KG1 (cell line): ENCODE measurements at regions not wholly inside any gene's neighbourhood (a gene's known extent, or its start where the extent isn't known, plus 50 kb on each side); places are given as distances from the start of the nearest gene placed in this dataset.

Experiments used
- DNase-seq: peaks from one replicate; lab custom pipeline; 2025; lab: John Stamatoyannopoulos, UW

DNA sequence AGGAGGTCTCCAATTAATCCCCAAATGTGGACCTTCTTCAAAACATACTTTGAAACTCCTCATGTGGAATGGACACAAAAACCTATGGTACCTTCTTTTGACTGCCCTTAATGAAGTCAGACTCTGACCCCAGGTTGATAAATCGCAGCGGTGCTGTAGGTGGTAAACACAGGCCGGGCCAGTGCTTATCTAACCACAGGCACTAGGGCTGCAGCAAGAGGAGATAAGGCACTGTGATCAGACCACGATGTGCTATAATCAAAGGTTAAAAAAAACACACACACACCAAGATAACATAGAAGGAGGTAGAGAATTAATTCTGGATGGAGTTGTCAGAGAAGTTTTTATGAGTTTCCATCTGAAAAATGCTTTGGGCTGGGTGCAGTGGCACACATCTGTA, 52.3 kb upstream of the SIPA1L2 start:
- DNase-seq: no peak

DNA sequence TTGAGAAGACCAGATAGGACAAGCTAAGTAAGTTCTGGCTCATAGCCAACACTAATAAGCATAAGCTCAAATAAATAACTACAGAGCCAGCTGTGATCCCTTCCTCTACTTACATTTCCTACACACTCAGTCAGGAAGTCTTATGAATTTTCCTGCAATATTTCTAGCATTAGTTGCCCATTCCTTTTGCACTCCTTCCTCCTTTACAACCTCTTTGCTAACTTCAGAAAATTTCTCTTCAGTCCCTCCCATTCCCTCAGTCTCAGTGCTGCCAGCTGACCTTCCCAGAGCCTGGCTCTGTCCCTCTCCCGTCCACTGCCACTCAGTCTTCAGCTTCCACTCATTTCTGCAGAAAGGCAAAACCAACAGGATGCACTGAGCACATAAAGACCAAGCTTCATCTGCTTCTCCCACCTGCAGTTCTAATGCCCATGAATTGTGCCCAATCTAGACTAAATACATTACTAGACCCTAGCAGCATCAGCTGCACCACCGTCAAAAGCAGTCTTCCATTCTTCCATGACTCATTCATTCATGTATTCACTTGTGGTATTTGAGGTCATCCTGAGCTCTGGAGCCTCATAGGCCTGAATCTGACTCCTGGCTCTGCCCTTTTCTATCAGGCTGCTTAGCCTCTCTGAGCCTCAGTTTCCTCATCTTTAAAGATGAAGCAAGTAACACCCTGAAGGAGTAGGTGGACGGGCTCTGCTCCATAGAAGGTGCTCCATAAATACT, 54.6 kb upstream of the SIPA1L2 start:
- DNase-seq: no peak

DNA sequence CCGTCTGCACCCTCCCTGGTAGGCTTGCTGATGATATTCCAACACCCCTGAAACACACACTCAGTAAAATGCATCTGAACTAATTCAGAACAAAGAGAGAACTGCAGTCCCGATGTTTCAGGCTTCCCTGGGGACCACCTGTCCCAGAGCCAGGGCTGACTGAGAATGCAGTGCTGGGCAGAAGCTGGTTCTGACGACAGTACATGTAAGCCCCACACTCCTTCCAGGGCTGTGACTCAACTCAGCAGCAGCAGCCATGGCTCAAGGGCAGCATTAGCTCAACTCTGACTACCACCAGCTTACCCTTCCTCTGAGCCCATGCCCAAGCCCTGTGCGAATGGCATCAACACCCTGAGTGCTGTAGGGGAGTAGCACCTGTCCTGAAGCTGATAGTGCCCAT, 56.4 kb upstream of the SIPA1L2 start:
- no peak for DNase-seq

DNA sequence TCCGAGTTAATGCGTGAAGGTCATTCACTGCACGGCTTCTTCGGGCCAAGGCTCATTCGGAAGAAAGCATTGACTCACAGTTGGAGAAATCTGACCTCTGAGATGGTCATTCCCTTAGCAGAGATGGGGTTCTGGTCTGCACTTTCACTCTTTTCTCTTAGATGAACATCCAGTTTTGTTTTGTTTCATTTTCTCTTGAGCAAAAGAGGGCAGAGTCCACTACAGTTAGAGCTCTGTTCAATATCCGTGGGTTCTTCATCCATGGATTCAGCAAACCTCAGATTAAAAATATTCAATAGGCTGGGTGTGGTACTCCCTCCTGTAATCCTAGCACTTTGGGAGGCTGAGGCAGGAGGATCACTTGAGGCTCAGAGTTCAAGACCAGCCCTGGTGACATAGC, 57.4 kb upstream of the SIPA1L2 start:
- DNase-seq: no peak

DNA sequence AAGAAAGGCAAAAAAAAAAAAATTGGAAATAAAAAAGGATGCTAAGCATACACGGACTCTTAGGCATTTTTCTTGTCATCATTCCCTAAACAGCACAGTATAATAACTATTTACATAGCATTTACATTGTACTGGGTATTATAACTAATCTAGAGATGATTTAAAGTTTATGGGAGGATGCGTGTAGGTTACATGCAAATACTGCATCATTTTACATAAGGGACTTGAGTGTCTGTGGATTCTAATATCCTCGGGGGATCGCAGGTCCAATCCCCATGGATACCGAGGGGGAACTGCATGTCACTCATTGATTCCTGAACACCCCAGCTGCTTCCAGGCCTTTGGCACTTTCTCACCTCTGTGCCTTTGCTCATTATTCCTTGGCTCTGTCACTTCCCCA, 57.8 kb upstream of the SIPA1L2 start:
- DNase-seq: no peak

DNA sequence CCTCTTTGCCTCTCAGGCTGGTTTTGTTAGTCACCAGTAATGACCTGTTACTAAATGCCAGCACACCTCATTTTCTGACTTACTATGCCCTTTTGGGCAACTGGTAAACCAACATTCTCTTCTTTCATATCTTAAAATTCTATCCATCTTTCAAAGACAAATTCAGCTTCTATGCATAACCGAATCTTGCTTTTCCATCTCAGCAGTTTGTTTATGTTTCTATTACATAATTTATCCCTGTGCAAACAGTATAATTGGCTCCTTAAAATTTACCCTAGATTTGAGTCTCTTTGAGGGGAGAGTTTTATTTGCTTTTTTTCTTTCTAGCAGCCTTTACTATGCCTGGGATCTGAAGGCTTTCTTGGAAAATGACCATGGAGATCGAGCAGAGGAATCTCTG, 58.5 kb upstream of the SIPA1L2 start:
- DNase-seq: no peak

DNA sequence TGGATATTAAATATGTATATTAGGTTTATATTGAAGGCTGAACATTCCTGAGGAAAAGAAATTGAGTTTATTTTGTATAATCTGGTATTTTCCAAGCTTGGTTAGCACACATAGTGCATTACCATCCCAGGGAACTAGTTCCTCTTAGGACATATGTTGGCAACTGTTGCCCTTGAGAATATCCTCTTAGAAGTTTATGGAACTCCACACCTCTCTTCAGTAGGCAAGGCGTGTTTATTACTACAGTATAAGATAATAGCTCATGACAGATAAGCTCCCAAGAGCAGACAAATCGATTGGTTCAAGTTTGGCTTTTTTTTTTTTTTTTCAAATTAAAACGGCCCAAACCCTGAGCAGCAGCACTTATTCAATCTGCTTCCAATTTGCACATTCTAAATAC, 59.8 kb upstream of the SIPA1L2 start:
- no peak for DNase-seq

DNA sequence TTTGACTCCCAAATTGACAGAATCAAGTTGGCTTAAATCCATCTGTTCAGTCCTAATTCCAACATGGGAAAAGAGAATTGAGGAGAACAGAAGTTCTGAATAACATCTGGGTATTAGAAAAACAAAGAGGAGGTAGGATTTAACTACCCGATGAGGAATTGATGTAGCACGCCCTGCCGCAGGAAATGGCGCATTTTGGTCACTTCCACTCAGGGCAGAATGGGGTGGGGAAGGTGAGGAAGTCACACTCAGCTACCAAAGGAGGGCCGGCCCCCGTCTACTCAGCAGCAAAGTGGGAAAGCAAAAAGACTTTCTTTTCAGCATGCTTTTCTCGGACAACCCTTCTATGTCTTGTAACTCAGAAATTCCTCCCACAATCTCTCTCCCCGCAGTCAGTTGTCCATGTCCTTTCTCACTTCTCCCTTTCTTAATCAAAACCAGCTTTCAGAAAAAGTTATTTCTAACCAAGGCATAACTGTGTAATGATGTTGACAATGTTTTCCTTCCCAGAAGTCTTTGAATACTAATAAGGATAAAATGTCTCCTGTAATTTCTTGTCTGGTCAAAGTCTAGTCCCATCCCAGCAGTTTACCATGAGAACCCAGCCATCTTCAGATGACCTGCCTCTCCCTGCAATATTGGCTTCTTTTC, 60.5 kb upstream of the SIPA1L2 start:
- no peak for DNase-seq

DNA sequence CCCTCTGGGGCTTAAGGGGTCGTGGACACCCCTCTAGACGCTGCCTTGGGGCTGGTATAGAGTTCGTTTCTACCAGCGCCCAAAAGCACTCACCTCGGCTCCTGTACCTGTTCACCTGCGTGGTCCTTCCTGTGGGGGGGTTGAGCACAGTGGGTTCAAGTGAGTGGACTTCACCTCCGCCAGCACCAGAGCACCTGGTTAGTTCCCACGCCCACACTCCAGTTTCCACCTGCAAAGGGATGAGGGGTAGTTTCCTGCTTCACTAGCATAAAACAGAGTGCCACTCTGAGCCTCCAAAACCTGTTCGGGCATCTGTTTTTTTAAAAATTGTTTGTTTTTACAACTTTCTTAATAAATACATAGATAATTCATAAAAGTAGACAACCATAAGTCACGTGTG, 64.5 kb upstream of the SIPA1L2 start:
- DNase-seq: no peak

DNA sequence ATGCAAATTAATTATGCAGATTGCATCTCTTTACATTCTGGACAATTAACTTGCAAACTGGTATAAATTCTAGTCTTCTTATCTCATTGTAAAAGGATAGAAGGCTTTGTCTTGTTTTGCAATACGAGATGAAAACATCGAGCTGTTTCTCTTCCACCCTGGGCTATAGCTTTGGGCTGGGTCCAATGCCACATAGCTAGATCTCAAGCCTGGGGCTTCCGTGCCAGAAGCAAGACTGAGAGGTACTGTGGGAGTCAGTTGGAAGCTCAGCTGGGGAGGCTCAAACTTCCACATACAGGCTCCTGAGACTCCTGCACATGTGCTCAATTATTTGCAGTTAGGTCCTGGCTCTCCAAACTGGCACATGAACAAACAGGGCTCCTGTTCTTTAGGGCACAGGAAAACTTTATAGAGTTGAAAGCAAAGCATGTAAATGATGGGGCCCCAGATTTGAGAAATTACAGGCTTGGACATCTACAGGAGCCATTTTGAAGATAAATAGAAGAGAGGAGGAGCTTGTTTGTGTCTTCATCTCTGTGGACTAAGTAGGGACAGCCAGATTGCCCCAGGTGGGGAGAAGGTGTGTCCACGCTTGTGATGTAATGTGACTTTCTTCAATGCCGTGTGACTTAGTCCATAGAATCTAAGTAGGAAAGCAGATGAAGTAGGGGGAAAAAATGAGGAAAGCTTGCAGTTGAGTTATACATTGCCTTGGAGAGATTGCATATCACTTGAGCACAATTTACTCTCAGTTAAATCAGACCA, 65.9 kb upstream of the SIPA1L2 start:
- DNase-seq: no peak

DNA sequence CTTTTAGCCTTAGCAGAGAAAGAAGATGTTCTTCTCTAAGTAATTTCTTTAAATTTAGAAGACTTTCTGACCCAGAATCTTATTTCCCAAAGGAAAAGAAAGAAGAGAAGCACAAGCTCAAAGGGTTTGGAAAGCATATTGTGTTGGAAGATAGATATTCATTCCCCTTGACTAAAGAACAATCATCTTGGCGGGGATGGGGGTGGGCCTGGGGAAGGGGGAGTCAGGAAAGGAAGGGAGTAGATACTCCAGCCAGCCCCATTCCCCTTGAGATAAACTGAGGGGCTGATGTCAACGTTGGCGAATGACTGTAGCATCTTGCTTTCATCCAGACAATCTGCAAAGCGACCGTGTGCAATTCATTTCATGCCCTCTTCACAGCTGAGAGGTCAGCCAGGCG, 66.5 kb upstream of the SIPA1L2 start:
- no peak for DNase-seq

DNA sequence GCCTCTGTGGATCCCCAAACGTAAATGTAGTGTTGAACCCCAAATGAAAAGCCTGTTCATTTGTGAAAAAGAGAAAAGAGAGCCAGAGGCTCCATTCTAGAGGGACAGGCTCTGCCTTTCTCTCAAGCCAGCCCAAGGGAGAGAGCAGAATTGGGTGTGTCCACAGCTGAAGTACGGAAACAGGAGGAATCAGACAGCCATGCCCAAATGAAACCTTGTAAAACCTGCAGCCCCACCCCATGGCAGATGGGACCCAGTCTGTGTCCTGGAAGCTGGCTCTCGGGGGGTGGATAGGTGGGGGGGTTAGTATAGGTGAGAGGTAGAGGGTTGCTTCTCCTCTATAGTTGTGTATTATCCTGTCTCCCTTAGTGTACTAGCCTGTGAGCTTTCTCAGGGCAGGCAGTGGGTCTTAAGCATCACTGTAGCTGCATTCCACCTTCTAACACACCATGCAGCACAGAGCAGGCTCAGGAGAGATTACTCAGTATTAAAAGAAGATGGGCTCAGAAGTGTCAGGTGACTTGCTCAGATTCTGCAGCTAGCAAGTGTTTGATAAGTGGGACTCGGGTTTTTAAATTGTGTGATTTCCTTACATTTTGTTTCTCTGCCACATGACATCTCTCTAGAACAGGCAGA, 67.4 kb upstream of the SIPA1L2 start:
- DNase-seq: no peak

DNA sequence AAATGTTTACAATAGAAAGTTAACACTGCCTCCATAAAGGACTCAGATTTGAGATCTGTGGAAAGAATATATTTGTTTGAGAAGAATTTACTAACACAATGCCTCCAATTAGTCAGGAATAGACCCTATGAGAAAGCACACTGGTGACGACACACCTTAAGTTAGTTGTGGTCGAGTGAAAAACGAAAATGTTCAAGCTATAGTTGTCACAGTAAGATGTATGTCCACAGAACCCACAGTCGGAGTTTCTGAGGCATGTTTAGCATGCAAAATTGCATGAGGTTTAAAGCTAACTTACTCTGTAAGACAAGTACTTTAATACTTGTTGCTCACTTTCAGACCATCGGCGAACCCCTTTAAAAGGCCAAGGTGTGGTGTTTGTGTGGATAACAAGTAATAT, 69.9 kb upstream of the SIPA1L2 start:
- DNase-seq: no peak

DNA sequence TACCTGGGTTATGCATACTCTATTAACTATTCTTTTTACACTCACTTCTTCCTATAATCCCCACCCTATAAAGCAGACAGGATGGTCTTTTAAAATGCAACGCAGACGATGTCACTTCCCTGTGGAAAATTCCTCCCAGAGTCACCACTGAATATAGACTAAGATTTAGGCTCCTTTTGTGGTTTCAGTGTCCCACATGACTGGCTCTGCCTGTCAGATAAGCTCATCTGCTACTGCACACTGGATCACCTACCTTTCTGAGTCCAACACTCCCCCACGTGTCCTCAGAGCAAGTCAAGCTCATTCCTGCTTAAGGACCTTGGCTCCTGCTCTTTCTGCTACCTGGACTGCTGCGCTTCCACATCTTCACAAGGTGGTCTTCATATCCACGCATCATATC, 73.0 kb upstream of the SIPA1L2 start:
- DNase-seq: no peak

DNA sequence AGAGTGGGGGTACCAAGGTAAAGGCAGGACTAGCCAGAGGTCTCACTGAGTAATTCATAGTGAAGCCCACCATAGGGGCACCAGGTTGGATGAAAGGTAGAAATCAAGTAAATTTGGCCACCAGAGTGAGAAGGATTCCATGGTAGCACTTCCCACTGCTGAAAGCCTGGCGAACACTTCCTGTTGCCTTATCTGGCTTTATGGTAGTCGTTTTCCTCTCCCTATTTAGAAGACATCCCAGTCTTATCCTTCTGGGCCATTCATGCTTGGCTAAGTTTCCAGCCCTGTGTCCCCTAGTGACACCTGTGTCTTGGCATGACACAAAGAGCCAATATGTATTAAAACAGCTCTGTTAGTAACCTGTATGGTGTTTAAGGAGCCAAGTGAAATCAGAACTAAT, 74.3 kb upstream of the SIPA1L2 start:
- no peak for DNase-seq

DNA sequence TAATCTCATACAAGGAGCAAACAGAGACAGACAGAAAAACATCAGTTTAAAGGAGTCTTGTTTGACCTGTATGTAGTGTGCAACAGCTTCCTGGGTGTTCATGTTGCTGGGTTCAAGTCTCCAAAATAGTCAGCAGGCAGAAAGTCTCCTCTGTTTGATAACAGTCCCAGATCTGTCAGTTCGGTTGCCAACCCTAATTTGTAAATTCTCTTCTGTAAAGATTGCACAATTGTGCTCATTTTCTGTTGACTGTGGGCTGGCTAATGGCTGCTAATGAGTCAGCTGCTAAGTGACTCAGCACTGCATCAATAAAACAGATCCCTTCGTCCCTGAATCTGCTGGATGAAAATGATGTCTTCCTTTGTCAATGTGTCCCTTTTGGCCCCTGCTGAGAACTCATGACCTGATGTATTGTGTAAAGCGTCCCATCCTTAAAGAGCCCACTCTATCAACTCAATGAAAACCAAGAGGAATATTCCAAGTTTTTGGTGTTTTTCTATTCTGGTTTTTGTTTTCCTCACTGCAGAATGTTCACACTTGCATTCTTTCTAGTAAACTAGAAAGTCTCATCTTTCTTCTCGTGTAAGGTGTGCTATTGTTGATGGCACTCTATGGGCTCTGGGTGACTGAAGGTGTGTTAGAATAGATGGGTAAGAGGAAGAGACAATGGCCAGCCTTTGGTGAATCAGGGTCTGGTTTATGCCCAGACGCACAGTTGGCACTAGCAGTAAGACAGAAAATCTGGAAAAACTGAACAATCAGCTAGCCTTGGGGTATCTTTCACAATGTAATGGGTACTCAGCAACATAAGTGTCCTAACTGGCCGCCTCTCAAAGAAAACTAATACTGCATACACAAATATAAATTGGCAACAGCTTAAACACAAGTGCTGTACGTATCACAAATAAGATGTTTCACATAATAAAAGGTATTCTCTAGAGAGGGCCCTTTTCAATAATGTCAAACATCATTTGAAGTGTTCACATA, 75.1 kb upstream of the SIPA1L2 start:
- DNase-seq: no peak

DNA sequence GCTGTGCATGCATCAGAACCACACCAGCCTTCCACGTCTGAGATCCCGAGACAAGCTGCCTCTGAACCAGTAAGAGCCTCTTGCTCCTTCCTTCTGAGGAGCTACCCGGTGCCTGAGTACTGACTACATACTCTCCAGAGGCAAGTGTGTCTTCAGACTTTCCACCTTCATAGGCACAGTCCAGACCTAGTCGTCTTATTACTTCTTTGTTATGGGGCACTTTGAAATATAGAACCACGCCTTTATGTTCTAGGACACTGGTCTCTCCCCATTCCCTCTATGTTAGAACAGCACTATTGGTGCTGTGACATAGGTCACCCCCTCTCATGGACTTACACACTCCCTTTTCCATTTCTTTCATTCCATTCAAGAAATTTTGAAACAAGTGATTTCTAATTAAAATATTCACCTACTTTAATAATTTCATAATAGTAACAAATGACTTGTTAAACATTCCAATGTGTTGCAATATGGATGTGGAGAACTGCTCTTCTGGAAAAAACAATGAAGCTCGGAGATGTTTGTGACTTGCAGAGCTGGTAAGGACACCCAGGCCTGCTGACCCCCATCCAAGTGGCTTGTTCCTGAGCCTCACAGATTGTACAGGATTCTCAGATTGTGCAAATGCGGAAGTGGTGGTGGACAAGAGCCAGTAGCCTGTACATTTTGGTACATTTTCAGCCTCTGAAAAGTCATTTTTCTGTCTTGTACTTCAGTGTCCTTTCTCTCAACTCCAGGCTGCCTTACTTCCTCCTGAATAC, 76.1 kb upstream of the SIPA1L2 start:
- DNase-seq: no peak

DNA sequence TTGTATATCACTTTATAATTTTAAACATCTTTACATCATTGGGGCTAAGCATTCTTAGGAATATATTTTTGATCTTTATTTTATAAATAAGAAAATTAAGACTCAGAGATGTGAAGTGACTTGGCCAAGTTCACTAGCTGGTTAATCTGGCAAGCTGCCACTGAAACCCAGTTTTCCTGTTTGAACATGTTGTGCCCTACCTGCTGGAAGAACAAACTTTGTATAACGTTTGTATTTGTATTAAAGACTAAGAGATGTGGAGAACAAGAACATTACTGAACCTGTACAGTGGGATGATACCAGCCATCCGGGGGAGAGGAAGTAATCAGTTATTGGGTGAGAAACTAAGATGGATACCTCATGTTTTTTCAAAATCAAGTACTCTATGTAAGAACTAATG, 77.2 kb upstream of the SIPA1L2 start:
- no peak for DNase-seq

DNA sequence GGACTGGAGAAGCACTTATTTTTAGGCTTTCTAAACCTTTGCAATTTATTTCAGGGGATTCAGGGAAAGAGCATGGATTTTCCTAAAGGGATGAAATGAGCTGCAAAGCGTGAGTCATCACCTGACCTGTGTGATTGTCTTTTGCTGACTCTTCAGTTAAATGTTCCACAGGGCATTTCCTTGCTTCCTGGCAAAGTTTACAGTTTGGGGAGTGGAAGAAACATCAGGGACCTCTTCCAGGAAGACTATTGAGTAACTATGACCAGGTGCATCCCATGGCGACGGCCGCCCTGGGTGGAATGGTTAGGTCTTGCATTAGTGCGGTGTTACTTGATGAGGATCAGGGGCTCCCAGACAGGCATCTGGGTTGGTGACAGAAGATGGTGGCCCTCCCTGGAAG, 79.5 kb upstream of the SIPA1L2 start:
- no peak for DNase-seq

DNA sequence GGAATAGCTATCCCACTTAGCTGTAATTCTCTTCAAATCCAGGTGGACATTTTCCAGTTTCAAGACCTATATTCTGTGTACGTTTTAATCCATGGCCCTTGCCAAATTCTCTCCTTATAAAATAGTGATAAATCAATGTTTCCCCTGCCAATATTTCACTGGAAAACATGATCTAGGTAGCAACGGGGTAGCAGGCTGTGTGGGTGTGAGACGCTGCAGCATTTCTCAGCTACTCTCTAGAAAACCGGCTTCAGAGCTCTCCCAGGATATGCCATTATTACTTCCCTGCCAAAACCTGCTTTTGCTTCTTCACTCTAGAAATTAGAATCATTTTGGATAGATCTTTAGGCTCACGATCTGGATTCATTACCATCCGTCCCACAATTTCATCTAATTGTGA, 82.1 kb upstream of the SIPA1L2 start:
- no peak for DNase-seq

DNA sequence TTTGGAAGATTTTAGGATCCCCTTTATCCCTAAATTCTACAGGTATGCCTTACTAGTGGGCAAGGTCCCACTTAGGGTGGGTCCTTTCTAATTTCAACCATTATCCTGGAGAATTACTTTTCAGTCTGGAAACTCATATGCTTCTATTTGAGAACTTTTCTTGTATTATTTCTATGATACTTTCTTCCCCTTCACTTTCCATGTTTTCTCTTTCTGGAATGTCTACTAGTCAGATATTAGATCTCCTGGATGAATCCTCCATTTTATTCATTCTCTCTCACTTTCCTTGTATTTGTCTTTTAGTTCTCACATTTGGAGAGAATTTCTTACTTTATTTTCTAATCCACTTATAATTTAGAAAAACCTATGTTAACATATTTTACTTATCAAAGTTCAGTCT, 83.9 kb upstream of the SIPA1L2 start:
- no peak for DNase-seq
